HepG2 (cell line): ENCODE measurements at regions not wholly inside any gene's neighbourhood (a gene's known extent, or its start where the extent isn't known, plus 50 kb on each side); places are given as distances from the start of the nearest gene placed in this dataset.

ENCODE experiments used
- ATAC-seq: fragments of 200-7000 bp; cut with Tn5 transposase; 3 replicates; pipeline ENCODE4 v1.9.1; 2020; ENCODE audit warnings: mild to moderate bottlenecking, moderate library complexity
- BruUV-seq: library from RNA; stranded (reverse); fragments of 400-500 nt; replicated peaks from 2 replicates; lab custom pipeline; 2021; lab: Mats Ljungman, UMichigan
- CTCF ChIA-PET: fragments of 300-600 bp; formaldehyde crosslinking; extraction: SDS; loops from one replicate; lab custom pipeline; 2021; ENCODE audit warnings: low total read pairs, inconsistent platforms, low intra/inter-chr PET ratio; lab: Yijun Ruan, JAX
- POLR2A ChIA-PET: fragments of 350-600 bp; sonication (Branson Sonifier 250); formaldehyde crosslinking; loops from one replicate; lab custom pipeline; 2020; ENCODE audit warnings: antibody characterized with exemption, inconsistent platforms; lab: Yijun Ruan, JAX
- DNase-seq: peaks from one replicate; pipeline ENCODE4 v3.0.0-alpha.2; 2015; ENCODE audit warnings: low spot score
- FAIRE-seq: peaks from 3 replicates; lab custom pipeline; 2011; peaks lifted over from hg19 to GRCh38; lab: Jason Lieb, UNC
- H2AFZ ChIP-seq: one replicate; pipeline ENCODE4 v1.6.1; 2011; ENCODE audit warnings: low read length, inconsistent platforms
- H3K27ac ChIP-seq: fragments of 300-600 bp; 3 replicates; pipeline ENCODE4 v1.8.0; 2011; ENCODE audit warnings: mixed run types, mild to moderate bottlenecking, mixed read lengths, low read length, inconsistent platforms; ENCODE audit not compliant: insufficient read depth; ENCODE audit errors: extremely low read length
- H3K27me3 ChIP-seq, 2 experiments: fragments of 200-600 bp in 1 of 2; 2 replicates in 1 of 2; 3 replicates in 1 of 2; pipeline versions ENCODE4 v1.6.0 to v1.8.0; 2011; ENCODE audit warnings: low read length in 2 of 2, mild to moderate bottlenecking in 2 of 2, moderate library complexity in 2 of 2, inconsistent platforms in 1 of 2; ENCODE audit not compliant: insufficient read depth in 2 of 2, control insufficient read depth in 1 of 2
- H3K36me3 ChIP-seq, 2 experiments: fragments of 200-600 bp in 1 of 2; replicated peaks in 1 of 2; 2 replicates in 1 of 2; 3 replicates in 1 of 2; pipeline versions ENCODE4 v1.5.1 to v1.8.0; 2011; ENCODE audit warnings: low read length in 2 of 2, inconsistent platforms in 1 of 2; ENCODE audit not compliant: insufficient read depth in 2 of 2, control insufficient read depth in 1 of 2
- H3K4me1 ChIP-seq: 2 replicates; pipeline ENCODE4 v1.5.1; 2012; ENCODE audit warnings: low read length, inconsistent platforms; ENCODE audit not compliant: insufficient read depth
- H3K4me2 ChIP-seq: 2 replicates; pipeline ENCODE4 v1.6.0; 2011; ENCODE audit warnings: low read depth, low read length, inconsistent platforms
- H3K4me3 ChIP-seq, 3 experiments: fragments of 200-600 bp in 1 of 3; sonication (generic), shearing (Covaris generic) in 1 of 3; replicated peaks in 1 of 3; 2 replicates each; pipeline ENCODE4 v1.5.1; 2011 to 2016; ENCODE audit warnings: low read length in 3 of 3, inconsistent platforms in 2 of 3, low read depth in 2 of 3, mild to moderate bottlenecking in 2 of 3, control low read depth in 1 of 3, mixed read lengths in 1 of 3; ENCODE audit not compliant: insufficient read depth in 1 of 3
- H3K79me2 ChIP-seq: one replicate; pipeline ENCODE4 v1.6.1; 2011; ENCODE audit warnings: low read length, inconsistent platforms; ENCODE audit not compliant: insufficient read depth
- H3K9ac ChIP-seq: 2 replicates; pipeline ENCODE4 v1.6.0; 2011; ENCODE audit warnings: mild to moderate bottlenecking, low read depth, low read length, inconsistent platforms; ENCODE audit not compliant: insufficient read depth
- H3K9me3 ChIP-seq: 2 replicates; pipeline ENCODE4 v1.5.1; 2012; ENCODE audit warnings: mild to moderate bottlenecking, low read length
- H4K20me1 ChIP-seq: 2 replicates; pipeline ENCODE4 v1.6.0; 2011; ENCODE audit warnings: inconsistent platforms, mild to moderate bottlenecking, low read length, moderate library complexity; ENCODE audit not compliant: insufficient read depth
- ADNP ChIP-seq: sonication (generic); formaldehyde crosslinking; IDR thresholded peaks from 2 replicates; pipeline ENCODE4 v1.4.0; 2020; ENCODE audit warnings: missing genetic modification reagents
- CAMTA2 ChIP-seq: sonication (generic); formaldehyde crosslinking; IDR thresholded peaks from 2 replicates; pipeline ENCODE4 v1.4.0; 2020; ENCODE audit warnings: mild to moderate bottlenecking, missing genetic modification reagents, borderline replicate concordance
- JUN ChIP-seq: sonication (generic); formaldehyde crosslinking; IDR thresholded peaks from 2 replicates; pipeline ENCODE4 v1.4.0; 2020; ENCODE audit warnings: mild to moderate bottlenecking, missing genetic modification reagents
- MAF1 ChIP-seq: sonication (generic); formaldehyde crosslinking; IDR thresholded peaks from 2 replicates; pipeline ENCODE4 v1.5.0; 2020; ENCODE audit warnings: missing genetic modification reagents, borderline replicate concordance
- MBNL3 ChIP-seq: fragments of 250-450 bp; sonication (Bioruptor Pico); conservative IDR thresholded peaks from 2 replicates; pipeline ENCODE4 v1.8.0; 2022; ENCODE audit warnings: mild to moderate bottlenecking, inconsistent platforms
- MLXIP ChIP-seq: sonication (generic); formaldehyde crosslinking; IDR thresholded peaks from 2 replicates; pipeline ENCODE4 v1.9.0; 2021; ENCODE audit warnings: missing genetic modification reagents, borderline replicate concordance
- PAF1 ChIP-seq: IDR thresholded peaks from 2 replicates; pipeline ENCODE4 v1.6.1; 2016; ENCODE audit warnings: missing genetic modification reagents, missing compliant biosample characterization
- SCMH1 ChIP-seq: sonication (generic); formaldehyde crosslinking; IDR thresholded peaks from 2 replicates; pipeline ENCODE4 v1.9.0; 2021; ENCODE audit warnings: missing genetic modification reagents, mild to moderate bottlenecking, borderline replicate concordance
- TSC22D2 ChIP-seq: sonication (generic); formaldehyde crosslinking; IDR thresholded peaks from 2 replicates; pipeline ENCODE4 v1.5.1; 2020; ENCODE audit warnings: missing genetic modification reagents, mild to moderate bottlenecking, borderline replicate concordance
- ZMYM3 ChIP-seq: sonication (generic); formaldehyde crosslinking; IDR thresholded peaks from 2 replicates; pipeline ENCODE4 v1.5.1; 2020; ENCODE audit warnings: mild to moderate bottlenecking, missing genetic modification reagents
- ZNF136 ChIP-seq: sonication (generic); formaldehyde crosslinking; IDR thresholded peaks from 2 replicates; pipeline ENCODE4 v1.8.1; 2022; ENCODE audit warnings: low read depth, mild to moderate bottlenecking, moderate library complexity, missing genetic modification reagents
- ZNF343 ChIP-seq: sonication (generic); formaldehyde crosslinking; IDR thresholded peaks from 2 replicates; pipeline ENCODE4 v1.4.0; 2020; ENCODE audit warnings: mild to moderate bottlenecking, missing genetic modification reagents
- ZNF773 ChIP-seq: sonication (generic); formaldehyde crosslinking; IDR thresholded peaks from 2 replicates; pipeline ENCODE4 v1.4.0; 2020; ENCODE audit warnings: missing genetic modification reagents, borderline replicate concordance
- WGBS: methylation state at CpG from one replicate; pipeline ENCODE4 v1.1.6; 2017; ENCODE audit warnings: low lambda C conversion rate; 5-methylcytosine and 5-hydroxymethylcytosine counted together
- in situ Hi-C: cut with HindIII; loops from 2 replicates; pipeline ENCODE4 v1.10.0; 2017; ENCODE audit warnings: low pct_unique_long_range_greater_than_20kb; ENCODE audit not compliant: extremely low pct_ligation_motif_present
- intact Hi-C: fragments of 100-400 bp; cut with micrococcal nuclease; formaldehyde crosslinking; loops from one replicate; pipeline ENCODE4 v1.10.0; 2022; ENCODE audit not compliant: unreplicated experiment
- TF ChIP-seq, protein P1 (sequence below): sonication (generic); formaldehyde crosslinking; IDR thresholded peaks from 2 replicates; pipeline ENCODE4 v1.4.0; 2020; ENCODE audit warnings: missing genetic modification reagents
- TF ChIP-seq, protein P2 (sequence below): sonication (generic); formaldehyde crosslinking; IDR thresholded peaks from 2 replicates; pipeline ENCODE4 v1.4.0; 2020; ENCODE audit warnings: mild to moderate bottlenecking, missing genetic modification reagents

DNA sequence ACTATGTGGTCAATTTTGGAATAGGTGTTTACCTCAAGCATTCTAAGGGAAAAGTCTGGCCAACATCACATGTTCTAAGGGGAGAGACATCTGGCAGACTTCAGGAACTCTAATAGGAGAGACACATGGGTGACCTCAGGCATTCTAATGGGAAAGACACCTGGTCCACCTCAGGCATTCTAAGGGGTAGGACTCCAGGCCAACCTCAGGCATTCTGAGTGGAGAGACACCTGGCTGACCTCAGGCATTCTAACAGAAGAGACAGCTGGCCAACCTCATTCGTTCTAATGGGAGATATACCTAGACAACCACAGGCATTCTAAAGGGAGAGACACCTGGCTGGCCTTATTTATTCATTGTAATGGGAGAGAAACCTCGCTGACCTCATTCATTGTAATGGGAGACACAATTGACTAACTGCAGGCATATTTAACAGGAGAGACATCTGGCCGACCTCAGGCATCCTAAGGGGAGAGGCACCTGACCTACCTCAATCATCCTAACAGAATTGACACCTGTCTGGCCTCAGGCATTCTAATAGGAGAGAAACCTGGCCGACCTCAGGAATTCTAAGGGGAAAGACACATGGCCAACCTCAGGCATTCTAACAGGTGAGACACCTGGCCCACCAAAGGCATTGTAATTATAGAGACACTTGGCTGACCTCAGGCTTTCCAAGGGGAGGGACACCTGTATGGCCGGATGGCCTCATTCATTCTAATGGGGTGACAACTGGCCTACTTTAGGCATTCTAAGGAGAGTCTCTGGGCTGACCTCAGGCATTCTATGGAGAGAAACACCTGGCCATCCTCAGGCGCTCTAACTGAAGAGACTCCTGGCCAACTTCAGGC lies 1346.8 kb downstream of the UQCRFS1 start:
- peaks cover 55% of the 10 kb centered on the region for H3K9me3 ChIP-seq
- no peaks in the 10 kb centered on the region for H3K36me3 ChIP-seq
- H3K4me1 ChIP-seq = no peaks in the 10 kb centered on the region
- H3K79me2 ChIP-seq = no peaks in the 10 kb centered on the region
- CTCF ChIA-PET = no interaction called here
- no TSS peak for BruUV-seq
- no peak for ATAC-seq
- H2AFZ ChIP-seq = no peak overlapping the region
- no peak for FAIRE-seq
- H3K4me3 ChIP-seq = no peak overlapping the region
- intact Hi-C loops = no loop called here
- in situ Hi-C loops = no loop called here
- DNase-seq = no peak
- no peak overlapping the region for H3K9ac ChIP-seq
- TF ChIP-seq PAF1 (no peak), ZMYM3 (CRISPR knock-in tag) (no peak), SCMH1 (no peak), ZNF136 (CRISPR knock-in tag) (no peak), MBNL3 (CRISPR knock-in tag) (no peak), MLXIP (CRISPR knock-in tag) (no peak), JUN (no peak), MAF1 (no peak), CAMTA2 (CRISPR knock-in tag) (no peak), ZNF343 (CRISPR knock-in tag) (no peak), TSC22D2 (no peak), ZNF773 (no peak), ADNP (CRISPR knock-in tag) (no peak)
- TF ChIP-seq, protein P1, sequence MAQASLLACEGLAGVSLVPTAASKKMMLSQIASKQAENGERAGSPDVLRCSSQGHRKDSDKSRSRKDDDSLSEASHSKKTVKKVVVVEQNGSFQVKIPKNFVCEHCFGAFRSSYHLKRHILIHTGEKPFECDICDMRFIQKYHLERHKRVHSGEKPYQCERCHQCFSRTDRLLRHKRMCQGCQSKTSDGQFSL (CRISPR knock-in tag) = no peak
- TF ChIP-seq, protein P2, sequence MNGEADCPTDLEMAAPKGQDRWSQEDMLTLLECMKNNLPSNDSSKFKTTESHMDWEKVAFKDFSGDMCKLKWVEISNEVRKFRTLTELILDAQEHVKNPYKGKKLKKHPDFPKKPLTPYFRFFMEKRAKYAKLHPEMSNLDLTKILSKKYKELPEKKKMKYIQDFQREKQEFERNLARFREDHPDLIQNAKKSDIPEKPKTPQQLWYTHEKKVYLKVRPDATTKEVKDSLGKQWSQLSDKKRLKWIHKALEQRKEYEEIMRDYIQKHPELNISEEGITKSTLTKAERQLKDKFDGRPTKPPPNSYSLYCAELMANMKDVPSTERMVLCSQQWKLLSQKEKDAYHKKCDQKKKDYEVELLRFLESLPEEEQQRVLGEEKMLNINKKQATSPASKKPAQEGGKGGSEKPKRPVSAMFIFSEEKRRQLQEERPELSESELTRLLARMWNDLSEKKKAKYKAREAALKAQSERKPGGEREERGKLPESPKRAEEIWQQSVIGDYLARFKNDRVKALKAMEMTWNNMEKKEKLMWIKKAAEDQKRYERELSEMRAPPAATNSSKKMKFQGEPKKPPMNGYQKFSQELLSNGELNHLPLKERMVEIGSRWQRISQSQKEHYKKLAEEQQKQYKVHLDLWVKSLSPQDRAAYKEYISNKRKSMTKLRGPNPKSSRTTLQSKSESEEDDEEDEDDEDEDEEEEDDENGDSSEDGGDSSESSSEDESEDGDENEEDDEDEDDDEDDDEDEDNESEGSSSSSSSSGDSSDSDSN (CRISPR knock-in tag) = no peak
- no peaks in the 10 kb centered on the region for H4K20me1 ChIP-seq
- H3K4me2 ChIP-seq = no peak overlapping the region
- no peaks in the 10 kb centered on the region for H3K27me3 ChIP-seq
- WGBS = 8% methylated on average over 4 of the region's 6 CpGs
- no peak overlapping the region for H3K27ac ChIP-seq
- POLR2A ChIA-PET = no interaction called here
